ENCODE measurements at regions not wholly inside any gene's neighbourhood (a gene's known extent, or its start where the extent isn't known, plus 50 kb on each side); places are given as distances from the start of the nearest gene placed in this dataset.

DNA sequence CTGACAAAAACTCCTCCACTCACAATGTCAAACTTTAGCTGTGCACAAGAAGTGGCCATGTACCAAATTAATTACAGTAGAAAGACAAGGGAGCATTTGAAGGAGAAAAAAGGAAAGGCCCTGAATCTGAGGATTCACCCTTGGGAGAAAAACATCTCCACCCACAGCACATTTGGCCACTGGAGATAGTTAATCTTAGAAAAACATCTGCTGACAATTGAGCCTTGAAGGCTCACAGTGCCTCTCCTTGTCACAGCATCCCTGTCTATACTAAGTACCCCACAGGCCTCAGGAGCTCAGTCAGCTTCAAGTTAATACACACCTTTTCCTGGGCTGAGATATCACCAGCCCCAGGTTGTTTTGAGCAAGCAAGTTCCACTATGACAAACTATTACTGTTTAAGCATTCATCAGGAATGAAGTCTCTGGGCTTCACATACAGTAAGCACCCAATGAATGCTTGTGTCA is 78.1 kb upstream of the SETMAR start:
- no peak for TF ChIP-seq POLR2A (IDR thresholded peaks at IDR 0.05)
- TF ChIP-seq, protein P1, sequence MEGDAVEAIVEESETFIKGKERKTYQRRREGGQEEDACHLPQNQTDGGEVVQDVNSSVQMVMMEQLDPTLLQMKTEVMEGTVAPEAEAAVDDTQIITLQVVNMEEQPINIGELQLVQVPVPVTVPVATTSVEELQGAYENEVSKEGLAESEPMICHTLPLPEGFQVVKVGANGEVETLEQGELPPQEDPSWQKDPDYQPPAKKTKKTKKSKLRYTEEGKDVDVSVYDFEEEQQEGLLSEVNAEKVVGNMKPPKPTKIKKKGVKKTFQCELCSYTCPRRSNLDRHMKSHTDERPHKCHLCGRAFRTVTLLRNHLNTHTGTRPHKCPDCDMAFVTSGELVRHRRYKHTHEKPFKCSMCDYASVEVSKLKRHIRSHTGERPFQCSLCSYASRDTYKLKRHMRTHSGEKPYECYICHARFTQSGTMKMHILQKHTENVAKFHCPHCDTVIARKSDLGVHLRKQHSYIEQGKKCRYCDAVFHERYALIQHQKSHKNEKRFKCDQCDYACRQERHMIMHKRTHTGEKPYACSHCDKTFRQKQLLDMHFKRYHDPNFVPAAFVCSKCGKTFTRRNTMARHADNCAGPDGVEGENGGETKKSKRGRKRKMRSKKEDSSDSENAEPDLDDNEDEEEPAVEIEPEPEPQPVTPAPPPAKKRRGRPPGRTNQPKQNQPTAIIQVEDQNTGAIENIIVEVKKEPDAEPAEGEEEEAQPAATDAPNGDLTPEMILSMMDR (IDR thresholded peaks at IDR 0.05): no peak
- TF ChIP-seq POLR2AphosphoS5 (IDR thresholded peaks at IDR 0.05): no peak

All from transverse colon (tissue), 4 donors.